Right renal pelvis (tissue), 4 donors: ENCODE measurements at regions not wholly inside any gene's neighbourhood (a gene's known extent, or its start where the extent isn't known, plus 50 kb on each side); places are given as distances from the start of the nearest gene placed in this dataset.
"Not testable (repeated sequence)": the region's sequence is repeated elsewhere in the genome, so short reads cannot be mapped to it uniquely, and the experiment has no call there.

Experiments
- DNase-seq, 4 donors: peaks; one replicate each; pipeline ENCODE4 v3.0.0-alpha.2; 2013; ENCODE audit warnings: low read depth in 4 of 4, low spot score in 3 of 4, missing footprints in 1 of 4

DNA sequence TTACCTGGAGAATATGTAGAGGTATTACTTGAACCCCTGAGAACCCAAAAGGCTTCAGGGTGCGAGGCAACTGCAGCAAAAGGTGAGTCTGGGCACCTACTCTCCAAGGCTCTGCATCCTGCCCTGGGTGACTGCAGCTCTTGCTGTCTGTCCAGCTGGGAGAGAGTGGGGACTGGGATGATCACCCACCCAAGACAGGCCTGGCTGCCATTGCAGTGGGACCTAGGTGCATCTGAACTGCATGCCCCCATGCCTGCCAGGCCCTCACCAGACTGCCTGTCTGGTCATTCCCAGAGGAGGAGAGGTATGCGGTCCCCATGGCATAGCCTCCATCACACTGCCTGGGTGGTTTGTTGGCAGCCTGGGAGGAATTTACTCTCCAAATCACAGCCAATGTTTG lies 563.9 kb downstream of the TFAP2A start:
- DNase-seq = no peak

DNA sequence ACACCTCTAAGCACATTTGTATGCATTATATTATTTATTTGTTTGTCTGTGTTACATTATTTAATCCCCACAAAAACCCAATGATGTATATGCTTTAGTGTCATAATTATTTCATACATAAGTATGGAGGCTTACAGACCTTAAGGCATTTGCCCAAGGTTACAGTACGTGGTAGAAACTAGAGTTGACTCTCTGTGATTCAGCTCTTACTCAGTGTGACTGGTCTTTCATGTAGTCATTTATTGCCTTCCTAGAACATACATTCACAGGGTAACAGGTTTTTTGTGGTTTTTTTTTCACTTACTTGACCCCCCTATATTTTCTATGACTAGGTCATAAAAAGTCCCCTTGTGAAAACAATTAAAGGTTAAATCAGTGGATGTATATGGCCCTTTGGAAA lies 566.8 kb downstream of the TFAP2A start:
- DNase-seq = no peak

DNA sequence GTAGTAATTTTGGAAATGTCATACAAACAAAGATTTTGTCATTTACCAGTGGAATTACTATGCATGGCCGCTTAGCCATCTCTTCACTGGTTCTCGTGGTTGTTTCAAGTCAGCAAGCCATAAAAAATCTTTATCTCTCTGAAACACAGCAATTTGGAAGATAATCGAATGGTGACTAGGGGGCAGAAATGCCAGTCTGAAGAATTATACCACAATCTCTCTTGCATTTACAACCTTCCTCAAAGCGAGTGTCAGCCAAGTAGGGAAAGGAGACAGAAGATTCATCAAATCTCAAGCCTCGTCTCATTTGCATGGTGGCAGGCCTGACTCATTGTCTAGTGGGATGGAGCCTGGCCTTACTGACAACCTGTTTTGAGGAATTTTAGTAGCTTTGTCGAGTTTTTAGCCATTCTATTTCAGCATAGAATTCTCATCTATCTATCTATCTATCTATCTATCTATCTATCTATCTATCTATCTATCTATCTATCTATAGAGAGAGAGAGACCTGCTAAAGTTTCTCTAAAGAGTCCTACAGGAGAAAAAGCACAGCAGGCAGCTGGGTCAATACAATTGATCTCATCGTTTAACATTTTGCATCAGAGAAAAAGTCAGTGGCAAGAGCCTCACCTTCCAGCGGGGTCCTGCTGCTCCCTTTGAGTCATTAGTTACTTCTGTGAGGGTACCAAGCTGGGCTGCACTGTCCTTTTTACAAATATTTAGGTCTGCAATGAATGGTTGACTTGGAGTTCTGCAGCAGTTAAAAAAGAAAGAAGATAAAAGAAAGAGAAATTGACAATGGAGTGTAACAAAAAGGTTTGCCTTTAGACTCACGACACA lies 572.8 kb downstream of the TFAP2A start:
- DNase-seq = no peak

DNA sequence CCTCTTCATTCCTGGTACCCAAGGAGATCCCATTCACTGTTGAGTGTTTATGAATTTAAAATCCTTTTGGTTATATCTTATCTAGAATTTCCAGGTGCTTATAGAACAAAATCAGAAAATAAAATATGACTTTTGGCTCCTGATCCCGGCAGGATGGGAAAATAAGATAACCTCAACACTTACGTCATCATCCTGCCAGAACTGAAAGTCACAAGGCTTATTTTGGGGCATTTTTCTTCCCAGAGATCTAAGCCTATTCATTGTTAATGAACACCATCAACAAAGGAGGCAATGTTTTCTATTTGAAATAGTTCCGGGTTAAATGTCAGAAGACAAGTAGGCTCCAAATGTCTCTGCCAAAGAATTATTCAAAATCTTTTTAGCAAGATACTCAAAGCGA lies 580.6 kb downstream of the TFAP2A start:
- no peak for DNase-seq

DNA sequence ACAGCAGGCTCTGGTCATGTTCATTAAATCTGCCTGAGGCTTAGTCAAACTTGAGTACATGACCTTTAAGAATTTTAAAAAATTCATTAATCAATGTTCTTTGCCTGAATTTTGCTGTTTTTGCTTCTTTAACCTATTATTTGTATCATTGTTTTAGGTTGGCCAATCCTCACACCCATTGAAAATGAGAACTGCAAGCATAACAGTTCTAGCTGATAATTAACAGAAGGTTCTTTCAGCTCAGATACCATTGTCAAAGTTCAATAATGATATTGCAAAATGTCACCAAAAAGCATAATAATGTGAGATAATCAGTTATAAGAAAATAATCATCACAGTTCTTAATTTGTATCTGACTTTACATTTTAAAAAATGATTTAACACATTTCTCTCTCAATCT lies 583.1 kb downstream of the TFAP2A start:
- no peak for DNase-seq

DNA sequence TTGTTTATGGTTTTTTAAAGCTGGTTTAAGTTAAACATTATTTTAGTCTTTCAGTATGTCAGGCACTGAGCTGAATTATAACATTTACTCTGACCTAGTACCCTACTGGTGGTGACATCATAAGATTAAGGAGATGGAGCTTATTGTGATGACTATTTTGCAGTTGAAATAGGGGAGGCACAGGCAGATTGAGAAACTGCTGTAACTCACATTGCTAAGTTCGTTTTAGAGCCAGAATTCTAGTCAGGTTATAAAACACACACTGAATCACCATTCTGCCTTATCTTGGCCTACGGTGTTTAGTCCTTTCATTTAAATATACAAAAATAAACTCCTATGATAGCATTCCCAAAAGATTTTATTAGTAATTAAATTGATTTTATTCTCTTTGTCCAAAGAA lies 584.1 kb downstream of the TFAP2A start:
- DNase-seq = no peak

DNA sequence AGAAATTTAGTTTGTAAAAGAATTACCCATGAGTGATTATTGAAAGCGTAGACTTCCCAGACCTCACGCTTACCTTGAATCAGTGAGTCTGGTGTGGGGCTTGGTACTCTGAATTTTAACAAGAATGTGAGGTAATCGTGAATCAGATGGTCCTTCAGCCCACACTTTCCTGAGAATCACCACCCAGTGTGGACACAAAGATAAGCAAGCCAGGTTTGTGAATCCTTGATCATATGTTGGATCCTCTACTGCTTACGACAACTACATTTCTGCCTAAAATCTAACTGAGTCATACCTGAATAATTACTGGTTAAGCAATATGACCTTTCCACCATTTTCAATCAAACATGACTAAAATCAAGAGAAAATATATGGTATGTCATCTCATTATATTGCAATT lies 589.3 kb downstream of the TFAP2A start:
- no peak for DNase-seq

DNA sequence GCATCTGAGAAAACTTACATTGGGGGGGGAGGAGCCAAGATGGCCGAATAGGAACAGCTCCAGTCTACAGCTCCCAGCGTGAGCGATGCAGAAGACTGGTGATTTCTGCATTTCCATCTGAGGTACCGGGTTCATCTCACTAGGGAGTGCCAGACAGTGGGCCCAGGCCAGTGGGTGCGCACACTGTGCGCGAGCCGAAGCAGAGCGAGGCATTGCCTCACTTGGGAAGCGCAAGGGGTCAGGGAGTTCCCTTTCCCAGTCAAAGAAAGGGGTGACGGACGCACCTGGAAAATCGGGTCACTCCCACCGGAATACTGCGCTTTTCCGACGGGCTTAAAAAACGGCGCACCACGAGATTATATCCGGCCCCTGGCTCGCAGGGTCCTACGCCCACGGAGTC lies 604.1 kb downstream of the TFAP2A start:
- DNase-seq = not testable (repeated sequence)

DNA sequence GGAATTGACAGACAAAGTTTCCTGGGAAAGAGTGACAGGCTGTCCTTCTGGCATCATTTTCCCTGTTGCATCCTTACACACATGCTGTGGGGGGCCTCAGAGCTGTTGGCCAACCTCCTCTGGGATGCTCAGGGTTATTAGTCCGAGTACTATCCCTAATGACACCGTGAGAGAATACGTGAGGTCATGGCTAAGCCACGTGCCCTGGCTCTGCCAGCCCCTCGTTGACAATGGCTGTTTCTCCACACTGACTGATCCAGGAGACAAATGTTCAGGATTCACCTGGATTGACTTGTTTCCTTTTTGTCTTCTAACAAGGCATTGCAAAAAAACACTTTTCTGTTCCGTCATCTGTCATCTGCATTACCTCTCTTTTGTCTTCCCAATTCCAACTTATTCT lies 604.6 kb downstream of the TFAP2A start:
- no peak for DNase-seq

DNA sequence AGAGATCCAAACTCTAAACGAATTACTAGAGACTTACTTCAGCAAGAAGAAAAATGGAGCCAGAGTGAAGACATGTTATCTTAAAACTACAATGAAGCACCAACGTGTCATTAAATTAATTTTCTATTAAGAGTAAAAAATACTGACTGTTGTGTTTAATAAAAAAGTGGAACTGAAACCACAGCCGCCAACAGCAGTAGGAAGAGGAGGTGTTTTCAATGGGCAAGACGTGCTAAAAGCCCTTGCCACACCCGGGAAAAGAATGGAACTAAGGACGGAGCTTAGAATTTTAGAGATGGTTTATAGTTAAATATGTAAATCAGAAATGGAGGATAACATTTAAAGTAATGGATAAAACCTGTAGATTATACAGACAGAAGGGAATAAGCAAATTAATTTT lies 608.7 kb downstream of the TFAP2A start:
- DNase-seq = no peak

DNA sequence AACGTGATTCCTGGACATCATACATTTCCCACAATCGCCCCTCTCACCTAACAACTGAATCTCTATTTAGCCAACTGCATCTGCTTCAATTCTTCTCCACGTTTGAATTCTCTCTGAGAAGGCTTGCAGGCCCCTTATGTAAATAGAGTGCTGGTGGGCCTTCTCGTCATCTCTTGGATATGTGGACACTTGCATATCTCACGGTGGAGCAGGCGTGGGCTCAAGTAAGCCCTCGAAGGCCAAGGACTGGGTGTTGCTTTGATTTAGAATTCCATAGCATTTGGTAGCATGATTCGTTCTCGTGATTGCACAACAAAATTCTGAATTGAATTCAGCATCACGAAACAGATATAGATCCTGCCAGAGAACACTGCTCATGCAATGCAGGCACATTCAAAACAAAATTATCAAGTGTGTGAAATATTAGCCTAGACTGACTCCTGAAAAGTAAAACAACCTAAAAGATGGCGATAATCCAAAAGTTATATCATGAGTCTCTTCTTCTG lies 613.6 kb downstream of the TFAP2A start:
- DNase-seq = no peak

DNA sequence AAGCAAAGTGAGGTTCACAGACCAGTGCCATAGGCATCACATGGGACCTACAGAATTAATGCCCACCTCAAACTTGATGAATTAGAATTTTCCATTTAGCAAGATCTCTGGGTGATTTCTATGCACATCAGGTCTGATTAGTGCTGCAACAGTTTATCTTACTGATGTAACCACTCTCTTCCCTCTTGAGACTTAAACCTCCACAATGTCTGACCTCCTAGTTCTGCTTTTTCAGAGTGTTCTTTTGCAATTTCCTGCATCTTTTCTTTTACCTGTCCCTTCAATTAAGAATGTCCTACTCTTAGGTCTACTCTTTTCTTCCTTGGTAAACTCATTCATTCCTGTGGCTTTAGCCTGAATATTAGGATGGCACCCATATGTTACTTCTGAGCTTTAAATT lies 615.3 kb downstream of the TFAP2A start:
- DNase-seq = no peak

DNA sequence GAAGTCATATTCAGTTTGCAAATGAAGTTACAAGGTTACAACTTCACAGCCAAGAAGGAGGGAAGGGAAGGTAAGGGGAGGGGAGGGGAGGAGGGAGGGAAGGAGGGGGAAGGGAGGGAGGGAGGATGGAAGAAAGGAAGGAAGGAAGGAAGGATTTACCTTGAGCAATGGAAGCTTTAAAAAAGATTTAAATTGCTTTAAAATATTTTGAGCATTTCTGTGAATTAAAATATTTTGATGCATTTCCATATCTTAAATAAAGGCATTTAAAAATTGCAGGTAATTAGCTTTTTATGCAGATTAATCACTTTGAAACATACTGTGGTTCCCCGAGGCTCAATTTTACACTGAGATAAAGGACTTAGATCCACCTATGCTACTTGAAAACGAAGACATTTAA lies 618.0 kb downstream of the TFAP2A start:
- no peak for DNase-seq

DNA sequence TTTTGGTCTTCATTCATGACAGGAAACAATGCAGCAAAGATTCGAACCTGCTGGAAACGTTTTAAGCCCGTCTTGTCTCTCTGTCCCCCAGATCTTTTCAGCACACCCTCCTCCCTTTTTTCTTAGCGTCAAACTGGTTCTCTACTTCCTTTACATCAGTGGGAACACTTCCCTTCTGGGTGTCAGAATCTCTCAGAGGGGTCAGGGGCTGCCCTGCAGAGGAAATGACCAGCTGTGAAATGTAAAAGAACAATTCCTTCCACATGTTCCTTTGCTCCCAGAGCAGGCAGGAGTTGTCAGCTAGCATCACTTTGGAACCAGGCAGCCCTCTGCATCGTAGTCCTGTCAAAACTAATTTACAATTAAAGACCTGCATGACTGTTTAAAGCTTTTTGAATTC lies 619.0 kb downstream of the TFAP2A start:
- DNase-seq = no peak

DNA sequence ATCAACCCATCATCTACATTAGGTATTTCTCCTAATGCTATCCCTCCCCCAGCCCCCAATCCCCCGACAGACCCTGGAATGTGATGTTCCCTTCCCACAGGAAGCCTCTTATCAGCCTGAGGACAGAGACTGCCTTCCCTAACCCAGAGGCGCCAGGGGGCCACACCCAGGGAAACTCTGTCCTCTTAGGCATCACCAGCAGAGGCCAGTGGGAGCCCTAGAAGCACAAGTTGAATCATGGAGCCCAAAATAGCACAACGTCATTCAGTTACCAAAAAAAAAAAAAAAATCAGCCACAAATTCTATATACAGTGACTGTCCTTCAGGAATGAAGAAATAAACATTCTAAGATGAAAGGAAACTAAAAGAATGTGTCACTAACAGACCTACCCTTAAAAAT lies 625.7 kb downstream of the TFAP2A start:
- no peak for DNase-seq

DNA sequence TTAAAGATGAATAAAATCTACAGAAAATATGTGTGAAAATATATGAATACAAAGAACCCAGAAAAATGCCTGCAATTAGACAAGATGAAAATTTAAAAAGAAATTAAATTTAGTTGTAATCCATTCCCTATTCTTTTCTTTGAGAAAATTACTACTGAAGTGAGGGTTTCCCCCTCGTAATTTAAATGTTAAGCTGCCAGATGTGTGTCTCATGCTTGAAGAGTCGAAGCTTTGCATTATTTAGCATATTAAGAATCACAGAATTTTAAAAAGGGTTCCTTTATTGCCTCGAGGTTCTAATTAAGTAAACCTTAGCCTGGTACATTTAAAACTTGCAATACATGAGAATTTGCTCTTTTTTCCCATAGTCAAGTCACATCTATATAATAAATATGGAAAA lies 630.1 kb downstream of the TFAP2A start:
- no peak for DNase-seq

DNA sequence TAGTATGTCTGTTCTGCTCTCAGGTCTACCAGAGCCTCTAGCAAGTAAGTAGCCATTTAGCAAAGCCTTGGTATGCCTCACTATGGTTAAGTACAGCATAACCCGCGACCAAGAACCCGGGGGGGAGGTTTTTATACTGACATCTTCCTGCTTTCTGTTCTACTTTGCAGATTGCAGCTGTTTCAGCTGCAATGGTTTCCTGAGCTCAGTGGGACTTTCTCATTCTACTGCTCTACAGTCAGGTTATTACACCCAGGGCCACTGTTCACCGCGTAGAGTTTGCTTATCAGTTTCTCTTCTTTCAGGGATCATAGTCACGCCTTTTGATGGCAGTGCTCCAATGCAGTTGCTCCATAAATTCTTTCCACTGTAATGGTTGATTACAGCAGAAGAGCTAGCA lies 631.3 kb downstream of the TFAP2A start:
- DNase-seq = no peak

DNA sequence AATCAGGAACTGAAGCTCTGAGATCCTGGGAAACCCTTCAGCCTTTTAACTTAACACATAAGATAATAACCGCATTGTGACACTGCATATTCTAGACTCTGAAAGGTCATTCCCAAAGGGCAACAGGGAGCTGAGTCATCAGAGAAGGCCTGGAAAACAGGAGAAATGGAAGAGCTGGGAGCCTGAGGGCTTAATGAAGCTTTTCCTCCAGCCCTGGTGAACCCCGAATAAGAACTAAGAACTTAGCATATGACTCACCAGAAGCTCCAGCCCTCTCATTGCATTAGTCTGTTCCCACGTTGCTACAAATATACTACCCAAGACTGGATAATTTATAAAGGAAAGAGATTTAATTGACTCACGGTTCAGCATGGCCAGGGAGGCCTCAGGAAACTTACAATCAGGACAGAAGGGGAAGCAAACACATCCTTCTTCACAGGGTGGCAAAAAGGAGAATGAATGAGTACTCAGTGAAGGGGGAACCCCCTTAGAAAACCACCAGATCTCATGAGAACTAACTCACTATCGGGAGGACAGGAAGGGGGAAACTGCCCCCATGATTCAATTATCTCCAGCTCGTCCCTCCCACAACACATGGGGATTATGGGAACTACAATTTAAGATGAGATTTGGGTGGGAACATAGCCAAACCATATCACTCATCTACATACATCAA lies 648.5 kb downstream of the TFAP2A start:
- DNase-seq = no peak

DNA sequence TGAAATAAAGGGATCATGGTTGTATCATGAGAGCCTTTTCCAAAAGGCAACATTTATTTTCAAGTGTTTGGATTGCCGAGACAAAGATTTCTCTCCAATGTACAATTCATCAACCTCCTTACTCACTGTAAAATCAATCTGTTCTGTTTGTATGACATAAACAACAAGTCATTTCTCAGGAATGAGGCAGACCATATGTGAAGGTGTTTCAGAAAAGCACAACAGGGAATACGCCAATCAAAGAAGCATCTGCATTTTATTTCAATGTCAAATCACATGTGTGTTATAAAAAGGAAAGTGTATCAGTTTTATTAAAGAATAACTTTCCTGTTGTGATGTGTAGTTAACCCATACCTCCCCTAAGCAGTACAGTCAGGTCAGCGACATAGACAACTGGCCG lies 653.7 kb downstream of the TFAP2A start:
- DNase-seq = no peak

DNA sequence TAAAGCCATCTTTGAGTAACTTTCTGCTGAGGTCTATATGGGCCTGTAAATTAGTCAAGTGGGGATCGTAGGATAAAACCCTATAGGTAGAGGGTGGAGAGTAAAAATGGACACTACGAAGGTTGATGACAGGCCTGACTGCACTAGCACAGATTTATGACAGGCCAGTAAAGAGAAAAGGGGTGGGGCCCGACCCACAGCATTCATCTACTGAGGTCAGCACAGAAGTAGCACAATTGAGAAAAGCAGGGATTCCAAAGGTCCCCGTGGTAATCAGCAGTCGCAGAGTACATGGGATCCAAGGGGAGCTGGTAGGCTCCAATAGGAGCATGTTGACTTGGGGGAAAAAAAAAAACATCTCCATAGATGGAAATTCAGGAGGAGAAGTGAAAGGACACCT lies 660.4 kb downstream of the TFAP2A start:
- no peak for DNase-seq

DNA sequence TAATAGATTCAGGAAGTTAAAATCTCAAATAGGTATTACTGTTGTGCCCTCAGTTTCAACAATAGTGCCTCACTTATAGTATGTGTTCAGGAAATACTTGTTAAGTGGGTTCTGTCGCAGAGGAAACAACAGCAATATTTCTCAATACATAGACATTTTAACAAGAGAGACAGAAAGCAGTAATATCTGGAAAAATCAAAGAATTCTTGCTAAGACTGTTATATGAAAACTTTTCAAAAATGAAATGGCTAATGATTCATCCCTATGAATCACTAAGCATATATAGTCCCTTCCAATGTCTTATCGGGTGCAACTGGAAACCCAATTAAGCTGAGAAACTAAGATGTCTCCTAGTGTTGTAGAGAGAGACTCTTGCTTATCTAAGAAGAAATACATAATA lies 668.9 kb downstream of the TFAP2A start:
- DNase-seq = no peak

DNA sequence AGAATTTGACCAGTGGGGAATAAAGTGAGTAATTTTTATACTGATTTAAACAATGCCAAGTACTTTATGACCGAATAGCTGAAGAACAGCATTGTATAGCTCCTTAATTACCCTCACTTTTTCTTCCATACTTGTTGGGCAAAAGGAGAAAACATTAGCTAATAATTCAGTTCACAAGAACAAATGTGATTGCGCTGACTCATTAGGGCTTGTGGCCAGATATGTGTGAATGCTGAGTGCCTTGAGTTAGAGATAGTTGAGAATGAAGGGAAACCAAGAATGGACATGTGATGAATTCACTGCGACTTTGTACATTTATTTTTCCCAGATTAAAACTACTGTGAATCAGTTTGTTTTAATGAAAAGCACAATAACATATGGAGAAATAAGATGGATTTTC lies 669.4 kb downstream of the TFAP2A start:
- DNase-seq = no peak
